Left renal pelvis (tissue), 4 donors: ENCODE measurements at regions not wholly inside any gene's neighbourhood (a gene's known extent, or its start where the extent isn't known, plus 50 kb on each side); places are given as distances from the start of the nearest gene placed in this dataset.

Source experiments
- DNase-seq, 4 donors: peaks; one replicate each; pipeline ENCODE4 v3.0.0-alpha.2; 2013; ENCODE audit warnings: low read depth in 4 of 4, low spot score in 3 of 4

DNA sequence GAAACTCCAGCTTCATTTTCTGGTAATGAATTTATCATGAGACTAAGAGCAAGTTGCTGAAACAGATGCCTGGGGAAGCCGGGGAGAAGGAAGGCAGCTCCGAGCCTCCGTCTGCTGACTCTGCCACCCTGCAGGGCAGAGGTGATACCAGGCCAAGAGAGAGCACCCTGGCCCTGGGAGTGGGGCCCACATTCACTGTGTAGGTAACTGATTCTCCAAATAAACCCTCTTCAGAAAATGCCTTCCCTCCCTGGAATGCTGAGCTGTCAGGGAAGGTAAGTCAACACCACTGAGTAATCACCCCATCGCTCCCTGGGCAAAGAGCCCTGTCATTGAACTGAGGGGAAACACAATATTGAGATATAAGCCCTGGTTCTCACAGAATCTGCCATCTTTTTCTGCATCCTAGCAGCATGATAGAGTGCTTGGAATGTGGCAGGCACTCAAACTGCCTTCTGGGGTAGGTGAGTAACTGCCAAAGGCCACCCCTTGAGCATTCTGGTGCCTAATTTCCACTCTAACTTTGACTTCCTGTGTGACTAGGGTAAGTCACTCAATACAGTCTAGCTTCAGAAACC lies 147.6 kb downstream of the SPATA19 start:
- no peak for DNase-seq

DNA sequence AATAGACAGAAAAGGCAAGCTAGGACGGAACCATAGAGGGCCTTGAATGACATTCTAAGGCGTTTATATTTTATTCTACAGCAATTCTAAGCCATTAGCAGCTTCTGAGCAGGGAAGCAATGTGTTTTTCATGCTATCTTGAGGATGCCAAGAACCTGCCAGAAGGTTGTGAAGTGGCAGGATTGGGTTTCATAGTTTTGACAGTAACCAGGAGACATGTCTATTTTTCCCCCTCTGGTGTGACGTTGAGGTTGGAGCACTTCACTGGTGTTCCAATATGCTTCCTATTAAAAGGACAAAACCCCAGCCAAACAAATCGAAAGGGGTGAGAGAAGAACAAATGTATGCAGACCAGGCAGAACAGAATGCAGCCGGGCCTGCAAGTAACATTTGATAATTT lies 148.2 kb downstream of the SPATA19 start:
- no peak for DNase-seq

DNA sequence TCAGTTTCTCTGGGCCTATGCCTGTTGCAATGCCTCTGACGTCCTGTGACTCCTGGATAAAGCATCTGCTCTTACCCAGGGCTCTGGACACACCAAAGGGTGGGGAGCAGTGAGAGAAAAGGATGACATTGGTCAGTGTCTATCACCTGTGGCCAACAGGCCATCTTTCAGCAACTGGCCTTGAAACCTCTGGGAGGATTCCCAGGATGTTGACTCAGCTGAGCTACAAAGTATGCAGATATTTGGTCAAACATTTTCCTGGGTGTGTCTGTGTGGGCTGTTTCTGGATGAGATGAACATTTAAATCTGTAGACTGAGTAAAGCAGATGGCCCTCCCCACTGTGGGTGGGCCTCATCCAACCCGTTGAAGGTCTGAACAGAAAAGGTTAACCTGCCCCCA lies 149.9 kb downstream of the SPATA19 start:
- no peak for DNase-seq

DNA sequence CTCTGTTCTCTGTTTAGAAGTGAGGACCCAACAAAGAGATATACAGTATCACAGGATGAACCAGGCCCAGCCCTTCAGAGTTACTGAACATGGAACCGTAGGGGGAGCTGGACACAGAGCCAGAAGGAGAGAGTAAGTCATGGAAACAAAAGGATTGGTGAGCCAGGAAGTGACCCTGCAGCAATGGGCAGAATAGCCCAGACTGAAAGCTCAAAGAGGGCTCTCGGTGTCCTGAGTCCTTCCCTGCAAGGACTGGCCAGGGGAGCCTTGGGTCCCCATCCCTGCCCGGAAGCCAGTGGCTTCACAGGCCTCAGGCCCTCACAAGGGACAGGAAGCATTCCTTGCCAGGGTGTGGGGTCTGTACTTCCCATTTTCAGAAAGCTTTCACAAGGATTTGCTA lies 150.6 kb downstream of the SPATA19 start:
- DNase-seq: no peak

DNA sequence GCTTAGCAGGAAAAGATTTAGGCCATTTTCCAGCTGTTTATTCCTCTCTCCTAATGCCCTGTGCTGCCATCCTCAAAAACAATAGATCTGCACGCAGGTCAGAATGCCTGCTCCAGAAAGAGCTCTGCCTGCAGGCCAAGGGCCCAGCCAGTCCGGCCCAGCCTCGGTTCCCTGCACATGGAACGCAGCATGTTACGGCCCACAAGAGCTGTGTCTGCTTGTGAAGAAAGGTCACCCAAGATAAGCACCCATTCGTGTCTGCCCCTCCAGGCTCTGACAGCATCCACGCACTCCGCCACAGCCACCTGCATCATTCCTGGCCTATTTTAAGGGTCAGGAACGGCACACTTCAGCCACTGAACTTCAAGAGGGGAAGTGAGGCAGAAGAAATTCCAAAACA lies 152.2 kb downstream of the SPATA19 start:
- no peak for DNase-seq

DNA sequence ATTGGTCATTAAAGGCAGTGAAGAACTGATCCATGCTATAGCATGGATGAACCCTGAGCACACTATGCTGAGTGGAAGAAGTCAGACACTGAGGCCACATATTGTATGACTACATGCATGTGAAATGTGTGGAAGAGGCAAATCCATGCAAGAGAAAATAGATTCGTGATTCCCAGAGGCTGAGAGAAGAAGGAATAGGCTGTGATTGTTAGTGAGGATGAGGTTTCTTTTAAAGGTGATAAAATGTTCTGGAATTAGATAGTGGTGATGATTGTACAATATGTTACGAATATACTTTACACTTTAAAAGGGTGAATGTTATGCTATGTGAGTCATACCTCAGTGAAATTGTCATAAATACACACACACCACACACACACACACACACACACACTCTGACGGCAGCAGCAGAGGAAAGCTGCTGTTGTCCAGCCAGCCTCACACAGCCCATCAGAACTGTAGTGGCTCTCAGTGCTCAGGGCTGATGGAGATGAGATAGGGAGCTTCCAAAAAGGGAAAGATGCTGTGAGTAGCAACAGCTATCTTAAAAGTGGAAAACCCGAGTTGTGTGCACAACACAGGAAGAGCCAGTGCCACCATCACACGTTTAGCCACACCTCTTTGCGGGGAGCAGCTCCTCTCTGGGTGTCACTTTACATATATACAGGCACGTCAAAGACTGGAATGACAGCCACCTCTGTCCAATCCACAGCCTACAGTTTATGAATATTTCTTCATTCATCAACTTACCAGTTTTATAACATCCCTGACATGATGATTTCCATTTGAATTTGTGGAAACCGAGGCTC lies 153.0 kb downstream of the SPATA19 start:
- no peak for DNase-seq

DNA sequence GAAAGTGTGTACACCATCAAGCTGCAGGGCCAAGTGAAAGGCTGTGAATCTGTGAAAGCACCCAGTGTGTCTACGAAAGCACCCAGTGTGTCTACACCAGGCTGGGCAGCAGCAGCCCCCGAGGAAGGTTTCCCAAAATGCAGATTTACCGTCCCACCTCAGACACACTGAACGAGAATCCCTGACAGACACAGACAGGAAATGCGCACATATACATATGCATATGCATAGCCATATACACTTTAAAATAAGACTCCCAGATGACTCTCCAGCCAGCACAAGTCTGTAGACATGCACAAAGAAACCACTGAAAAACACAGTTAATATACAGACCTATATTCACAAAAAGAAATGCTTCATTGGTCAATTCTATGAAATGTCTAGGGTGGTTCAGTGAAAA lies 155.5 kb upstream of the OPCML start:
- DNase-seq: no peak

DNA sequence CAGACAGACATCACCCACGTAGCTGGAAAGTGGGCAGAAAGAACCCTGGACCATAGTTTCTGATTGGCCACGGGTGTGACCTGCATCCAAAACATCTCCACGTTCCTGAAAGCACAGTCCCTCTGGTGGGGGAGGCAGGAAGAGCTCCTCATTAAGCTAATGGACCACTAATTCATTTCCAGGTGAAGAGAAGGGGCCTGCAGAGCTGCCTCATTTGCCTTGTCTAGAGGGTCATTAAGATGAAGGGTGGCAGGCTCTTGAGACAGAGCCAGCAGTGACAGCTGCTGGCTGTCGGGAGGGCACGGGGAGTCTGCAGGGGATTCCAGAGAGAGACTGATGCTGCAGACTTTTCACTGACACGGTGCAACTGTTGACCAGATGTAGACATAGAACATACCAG lies 149.6 kb upstream of the OPCML start:
- no peak for DNase-seq

DNA sequence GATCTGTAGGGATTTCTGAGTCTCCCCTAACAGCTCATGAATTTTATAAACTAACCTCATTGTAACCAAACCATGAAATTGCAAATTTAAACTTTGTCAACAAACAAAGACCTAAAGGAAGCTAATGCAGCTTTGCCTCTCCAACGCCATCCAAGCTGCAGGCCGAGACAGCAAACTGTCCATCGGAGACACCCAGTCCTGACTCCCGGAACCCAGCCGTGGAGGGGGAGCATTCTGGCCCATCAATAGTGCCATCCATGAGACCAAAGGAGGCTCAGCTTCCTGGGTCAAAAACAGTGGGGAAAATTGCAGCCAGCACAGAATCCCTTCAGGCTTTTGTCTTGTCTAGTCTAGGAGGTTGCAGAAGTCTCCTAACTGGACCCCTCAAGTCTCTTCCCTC lies 147.6 kb upstream of the OPCML start:
- DNase-seq: no peak

DNA sequence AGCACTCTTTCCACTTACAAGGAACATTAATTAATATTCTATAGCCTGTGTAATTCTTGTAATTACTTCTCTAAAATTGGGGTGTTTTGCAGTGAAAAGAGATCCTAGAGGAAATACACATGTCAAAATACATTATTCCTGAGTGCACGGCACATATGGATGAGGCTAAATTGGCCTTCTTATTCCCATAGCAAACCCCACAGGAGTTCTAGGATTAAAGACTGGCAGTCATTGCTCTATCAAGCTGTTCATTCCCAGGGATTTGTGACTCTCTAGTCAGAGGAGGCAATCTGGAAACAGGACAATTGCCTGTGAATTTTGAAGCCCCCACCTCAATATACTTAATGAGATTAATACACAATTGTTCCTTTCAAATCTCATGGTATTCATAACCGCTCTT lies 145.9 kb upstream of the OPCML start:
- no peak for DNase-seq

DNA sequence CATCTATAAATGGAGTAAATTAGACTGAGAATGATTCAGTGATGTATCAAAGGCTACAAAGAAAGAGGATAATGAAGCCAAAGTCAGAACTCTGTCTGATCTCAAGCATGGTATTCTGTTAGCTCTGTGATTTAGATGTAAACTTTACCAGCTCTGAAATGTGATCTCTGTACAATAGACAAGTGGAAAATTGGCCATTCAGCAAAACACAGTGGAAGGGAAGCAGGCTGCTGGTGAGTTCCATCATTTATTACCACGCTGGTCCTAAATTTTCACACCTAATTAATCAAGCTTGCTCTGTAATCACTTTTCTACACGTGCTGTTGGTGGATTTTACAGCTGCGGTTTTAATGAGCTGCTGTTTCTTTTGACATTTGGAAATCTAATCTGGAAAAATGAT lies 145.1 kb upstream of the OPCML start:
- DNase-seq: no peak

DNA sequence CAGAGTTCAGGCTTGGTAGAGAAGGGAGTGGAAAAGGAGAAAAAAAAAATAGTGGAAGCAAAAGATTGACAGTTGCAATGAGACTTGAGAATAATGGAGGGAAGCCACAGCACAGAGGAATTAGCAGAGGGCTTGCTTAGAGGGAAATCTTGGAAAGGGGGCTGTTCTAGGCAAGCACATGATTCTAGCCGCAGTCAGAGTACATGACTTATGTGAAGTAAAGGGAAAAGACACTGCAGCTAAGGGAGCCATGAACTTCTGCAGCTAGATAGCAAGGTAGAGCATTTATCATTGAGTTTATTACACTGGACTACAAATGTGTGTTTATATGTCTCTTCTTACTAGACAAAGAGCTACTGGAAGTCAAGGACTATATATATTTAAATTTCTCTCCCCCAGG lies 144.0 kb upstream of the OPCML start:
- no peak for DNase-seq

DNA sequence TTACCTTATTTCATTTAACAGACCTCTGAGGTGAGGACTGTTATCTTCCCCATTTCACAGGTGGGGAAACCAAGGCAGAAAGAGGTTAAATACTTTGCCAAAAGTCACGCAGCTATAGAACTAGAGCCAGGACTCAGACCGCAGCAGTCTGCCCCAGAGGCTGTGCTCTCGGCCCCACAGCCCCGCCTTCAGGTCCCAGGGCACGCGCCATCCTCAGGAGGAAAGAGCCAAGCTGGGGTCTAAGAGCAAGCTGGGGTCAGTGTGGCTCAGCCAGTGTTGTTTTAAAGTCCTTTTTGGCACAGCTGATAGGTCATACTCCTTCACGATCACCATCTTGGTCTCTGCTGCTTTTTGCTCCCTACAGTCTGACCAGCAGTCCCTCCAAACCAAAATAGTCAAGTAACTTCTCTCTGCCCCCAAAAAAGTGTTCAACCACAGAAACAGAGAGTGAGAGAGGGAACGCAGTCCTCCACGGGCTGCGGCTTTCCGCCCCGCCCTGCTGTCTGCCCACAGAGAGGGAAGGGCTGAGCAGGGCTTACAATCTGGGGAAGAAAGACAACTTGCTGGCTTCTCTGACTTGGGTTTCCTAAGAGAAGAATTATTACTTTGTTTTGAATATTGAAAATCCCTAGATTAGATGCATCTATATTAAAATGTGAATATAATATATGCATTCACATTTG lies 137.2 kb upstream of the OPCML start:
- no peak for DNase-seq

DNA sequence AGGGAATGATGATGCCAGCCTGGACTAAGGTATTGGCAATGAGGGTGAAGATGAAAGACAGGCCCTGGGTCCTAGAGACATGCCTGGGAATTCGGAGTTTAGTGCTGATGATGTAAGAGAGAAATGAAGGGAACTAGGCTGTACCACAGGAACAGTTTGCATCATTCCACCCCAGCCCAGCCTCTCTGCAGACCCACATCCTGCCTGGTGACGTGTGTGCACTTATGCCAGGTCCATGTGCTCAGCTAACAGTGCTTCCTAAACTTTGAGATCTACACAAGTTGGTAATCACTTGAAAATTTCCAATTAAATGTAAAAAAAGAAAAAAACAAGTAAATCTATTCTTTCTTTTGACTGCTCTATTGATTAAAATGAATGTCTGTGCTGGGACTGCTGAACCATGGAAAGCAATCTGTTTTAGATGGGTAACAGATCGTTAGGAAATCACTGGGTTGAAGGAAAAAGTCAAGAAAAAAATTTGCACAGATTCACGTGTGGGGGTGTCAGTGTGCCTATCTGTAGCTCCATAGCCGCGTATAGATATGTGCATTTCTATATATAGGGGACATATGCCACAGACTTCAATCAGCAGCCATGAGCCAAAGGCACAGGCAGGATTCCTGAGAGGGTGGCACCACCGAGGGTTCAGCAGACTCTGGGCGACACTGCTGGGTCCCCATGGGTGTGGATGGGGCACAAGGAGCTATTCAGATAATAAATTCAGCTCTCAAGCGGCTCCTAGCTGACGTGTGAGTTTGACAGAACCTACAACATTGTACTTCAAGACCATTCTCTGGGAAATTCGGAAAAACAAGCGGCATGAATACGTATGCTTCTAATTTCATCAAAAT lies 131.1 kb upstream of the OPCML start:
- no peak for DNase-seq

DNA sequence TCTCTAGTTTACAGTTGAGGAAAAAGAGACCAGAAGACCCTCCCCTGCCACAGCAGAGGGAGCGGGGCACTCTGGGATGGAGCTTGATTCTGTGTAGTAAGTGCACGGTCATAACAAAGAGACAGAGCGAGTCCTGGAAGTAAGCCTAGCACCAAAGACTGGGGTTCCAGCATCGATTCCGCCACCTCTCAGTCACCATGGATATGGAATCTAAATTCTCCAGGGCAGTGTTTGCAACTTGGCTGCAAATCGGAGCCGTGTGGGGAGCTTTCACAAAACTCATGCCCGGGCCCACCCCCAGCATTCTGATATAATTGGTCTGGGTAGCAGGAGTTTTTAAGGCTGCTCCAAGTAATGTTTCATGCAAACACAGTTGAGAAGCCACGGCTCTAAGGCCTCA lies 129.5 kb upstream of the OPCML start:
- DNase-seq: no peak

DNA sequence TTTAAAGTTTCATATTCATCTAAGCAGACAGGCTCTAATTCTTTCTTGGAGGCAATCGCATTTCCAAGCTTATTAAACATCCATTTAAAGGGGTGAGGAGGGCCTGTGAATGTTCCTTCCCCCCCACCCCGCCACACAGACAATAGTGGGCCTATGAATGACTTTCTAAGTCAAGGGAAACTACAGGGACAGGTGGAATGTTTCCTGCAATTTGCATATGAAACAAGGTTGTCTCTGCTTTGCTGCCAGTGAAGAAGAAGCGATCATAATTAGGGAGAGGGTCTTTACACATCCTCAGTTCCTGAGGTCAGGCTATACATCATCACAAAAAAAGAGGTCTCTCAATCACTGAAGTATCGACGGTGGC lies 127.9 kb upstream of the OPCML start:
- no peak for DNase-seq

DNA sequence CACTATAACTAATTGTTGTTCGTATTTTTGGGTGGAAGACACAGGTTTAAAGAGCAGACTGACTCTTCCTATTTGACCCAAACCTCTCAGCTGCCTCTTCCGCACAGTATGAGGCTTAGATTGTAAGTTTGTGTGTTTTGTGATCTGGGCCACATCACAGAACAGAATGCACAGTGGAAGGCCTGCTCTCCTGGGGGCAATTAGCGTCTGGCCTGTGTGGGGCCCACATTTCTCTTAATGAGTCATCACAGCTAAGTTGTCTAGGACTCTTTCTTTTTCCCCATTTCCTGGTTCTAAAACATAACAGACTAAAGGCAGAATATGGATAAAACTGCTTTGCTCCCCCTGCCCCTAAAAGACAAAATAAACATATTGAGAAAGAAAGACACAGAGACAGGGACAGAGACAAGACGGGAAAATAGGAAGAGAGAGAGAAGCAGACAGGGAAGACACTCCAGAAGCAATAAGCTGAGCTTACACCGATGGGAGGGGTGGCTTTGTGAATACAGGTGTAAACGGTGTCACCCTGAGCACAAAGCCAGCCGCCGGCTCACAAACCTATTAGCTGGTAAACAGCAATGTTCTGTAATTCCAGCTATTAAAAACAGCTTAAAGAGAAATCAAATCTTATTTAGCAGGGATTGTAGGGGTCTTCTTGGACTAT lies 127.4 kb upstream of the OPCML start:
- DNase-seq: no peak

DNA sequence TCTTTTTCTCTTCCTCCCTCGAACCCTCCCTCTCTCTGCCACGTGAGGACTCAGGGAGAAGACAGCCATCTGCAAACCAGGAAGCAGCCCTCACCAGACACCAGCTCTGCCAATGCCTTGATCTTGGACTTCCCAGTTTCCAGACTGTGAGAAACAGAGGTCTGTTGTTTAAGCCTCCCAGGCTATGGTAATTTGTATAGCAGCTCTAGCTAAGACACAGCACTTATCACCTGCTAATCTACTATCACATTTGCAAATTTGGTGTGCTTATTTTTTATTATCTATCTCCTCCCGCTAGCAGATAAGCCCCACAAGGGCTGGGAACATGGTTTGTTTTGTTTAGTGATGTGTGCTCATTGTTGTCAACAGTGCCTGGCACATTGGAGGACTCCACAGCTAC lies 124.8 kb upstream of the OPCML start:
- no peak for DNase-seq

DNA sequence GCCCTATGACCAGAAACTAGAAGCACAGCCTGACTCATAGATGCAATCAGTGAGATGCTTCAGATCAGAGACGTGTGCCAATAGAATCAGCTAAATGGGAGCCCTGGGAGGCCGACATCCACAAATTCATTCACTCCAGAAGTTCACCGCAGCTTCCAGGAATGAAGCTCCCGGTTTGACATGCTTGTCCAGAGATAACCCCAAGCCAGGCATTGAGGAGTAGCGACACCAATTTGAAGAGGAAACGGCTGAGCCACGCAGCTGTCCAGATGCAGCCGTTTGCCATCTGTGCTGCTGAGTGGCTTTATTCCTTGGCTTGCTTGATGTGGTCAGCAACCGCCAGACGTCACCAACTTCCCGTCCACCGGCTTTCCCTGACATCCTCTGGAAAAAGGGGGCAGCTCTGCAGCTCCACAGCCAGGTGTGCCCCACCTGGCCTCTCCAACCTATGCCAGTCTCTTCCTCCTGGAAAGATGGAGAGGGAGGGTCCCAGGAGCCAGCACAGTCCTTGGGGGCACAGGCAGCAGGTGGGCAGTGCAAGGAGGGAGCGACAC lies 123.9 kb upstream of the OPCML start:
- no peak for DNase-seq

DNA sequence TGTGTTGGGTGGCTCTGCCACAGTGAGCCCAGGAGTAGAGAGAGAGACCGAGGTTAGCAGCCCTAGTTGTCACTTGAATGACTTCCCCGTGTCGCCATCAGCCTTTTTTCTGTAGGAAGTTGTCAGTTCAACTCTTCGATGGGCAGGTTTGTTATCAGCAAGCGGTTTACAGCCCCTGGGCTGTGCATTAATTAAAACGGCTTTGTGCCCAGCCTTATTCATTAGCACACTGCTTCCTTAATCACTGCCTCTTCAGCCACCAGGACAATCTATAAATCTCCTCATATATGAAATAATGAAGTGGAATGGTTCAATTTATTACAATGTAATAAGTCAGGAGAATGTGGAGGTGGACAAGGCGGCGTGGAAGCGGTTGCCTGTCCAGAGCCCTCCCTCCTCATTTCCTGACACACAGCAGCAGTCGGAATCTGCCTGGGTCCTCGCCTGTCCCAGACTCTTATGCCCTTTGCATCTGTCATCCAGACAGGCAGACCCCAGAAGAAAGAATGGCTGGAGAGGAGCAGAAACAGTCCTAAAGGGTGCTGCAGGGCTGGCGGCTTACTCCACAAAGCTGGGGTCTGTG lies 122.4 kb upstream of the OPCML start:
- DNase-seq: no peak
